HG03039 (cell line): ENCODE measurements at regions not wholly inside any gene's neighbourhood (a gene's known extent, or its start where the extent isn't known, plus 50 kb on each side); places are given as distances from the start of the nearest gene placed in this dataset.
"Not testable (repeated sequence)": the region's sequence is repeated elsewhere in the genome, so short reads cannot be mapped to it uniquely, and the experiment has no call there.

Experiments
- ATAC-seq: cut with Tn5 transposase; IDR thresholded peaks from one replicate; pipeline ENCODE4 v1.9.1; 2021; ENCODE audit warnings: mild to moderate bottlenecking, moderate library complexity; ENCODE audit not compliant: unreplicated experiment

DNA sequence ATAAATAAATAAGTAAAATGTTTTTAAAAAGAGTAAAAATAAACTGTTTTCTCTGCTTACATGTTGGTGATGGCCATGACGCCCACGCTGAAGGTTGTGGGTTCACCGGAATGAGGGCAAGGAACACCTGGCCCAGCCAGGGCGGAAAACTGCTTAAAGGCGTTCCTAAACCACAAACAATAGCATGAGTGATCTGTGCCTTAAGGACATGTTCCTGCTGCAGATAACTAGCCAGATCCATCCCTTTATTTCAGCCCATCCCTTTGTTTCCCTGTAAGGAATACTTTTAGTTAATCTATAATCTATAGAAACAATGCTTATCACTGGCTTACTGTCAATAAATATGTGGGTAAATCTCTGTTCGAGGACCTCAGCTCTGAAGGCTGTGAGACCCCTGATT, 63.3 kb upstream of the CEP78 start:
- not testable (repeated sequence) for ATAC-seq

DNA sequence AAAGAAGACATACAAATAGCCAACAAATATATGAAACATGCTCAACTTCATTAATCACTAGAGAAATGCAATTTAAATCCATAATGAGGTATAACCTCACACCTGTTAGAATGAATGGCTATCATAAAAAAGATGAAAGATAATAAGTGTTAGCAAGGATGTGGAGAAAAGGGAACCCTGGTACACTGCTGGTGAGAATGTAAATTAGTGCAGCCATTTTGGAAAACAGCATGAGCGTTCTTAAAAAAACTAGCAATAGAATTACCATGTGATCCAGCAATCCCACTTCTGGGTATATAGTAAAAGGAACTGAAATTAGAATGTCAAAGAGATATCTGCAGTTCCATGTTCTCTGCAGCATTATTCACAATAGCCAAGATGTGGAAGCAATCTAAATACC, 64.2 kb upstream of the CEP78 start:
- ATAC-seq = no peak

DNA sequence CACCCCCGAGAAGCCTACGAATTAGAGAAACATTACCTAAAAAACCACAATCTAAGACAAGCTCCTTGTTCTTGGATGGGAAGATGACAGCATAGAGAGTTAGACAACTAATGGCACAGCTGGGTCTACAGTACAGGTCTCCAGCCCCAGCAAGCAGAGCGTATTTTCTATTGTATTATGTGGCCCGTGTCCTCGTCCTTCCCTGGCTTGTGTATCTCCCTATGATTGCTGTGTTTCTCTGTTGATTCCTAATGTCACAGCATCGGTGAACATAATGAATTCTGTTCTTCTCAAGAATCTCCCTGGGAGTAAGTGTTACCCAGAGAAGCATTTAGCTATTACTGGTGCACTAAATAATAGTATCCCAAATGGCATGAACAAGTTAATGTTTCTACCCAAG, 66.8 kb upstream of the CEP78 start:
- no peak for ATAC-seq

DNA sequence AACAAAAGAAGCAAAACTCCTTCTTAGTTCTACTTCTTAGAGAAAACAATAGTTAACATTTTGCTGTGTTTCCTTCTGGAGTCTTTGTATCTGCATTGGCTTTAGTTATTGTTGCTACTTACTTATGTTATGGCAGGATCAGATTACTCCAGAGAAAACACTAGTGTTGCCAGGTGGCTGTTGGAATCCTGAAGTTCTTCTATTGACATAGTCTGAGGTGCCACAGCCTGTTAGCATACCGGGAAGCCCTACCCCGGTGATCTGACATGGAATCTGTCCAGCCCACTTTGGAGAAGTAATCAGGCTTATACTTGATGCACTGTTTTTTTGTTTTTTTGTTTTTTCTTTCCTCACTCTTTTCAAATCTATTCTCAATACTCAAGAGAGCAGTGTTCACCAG, 68.5 kb upstream of the CEP78 start:
- ATAC-seq = no peak

DNA sequence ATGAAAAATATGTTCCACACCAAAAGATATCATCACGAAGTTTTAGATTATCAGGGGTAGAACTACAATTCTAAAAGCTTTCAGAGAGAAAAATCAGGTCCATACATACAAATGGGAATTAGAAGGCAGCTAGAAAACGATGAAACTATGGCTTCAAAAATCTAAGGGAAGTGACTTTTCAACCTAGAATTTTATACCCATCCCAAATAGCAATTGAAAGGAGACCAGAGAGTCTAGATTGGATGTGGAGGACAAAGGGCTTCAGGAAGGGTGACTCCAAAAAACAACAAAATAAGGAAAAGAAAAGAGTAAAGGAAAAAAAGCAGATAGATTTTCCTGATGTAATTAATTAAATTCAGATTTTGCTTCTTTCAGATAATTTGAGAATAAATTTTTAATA, 72.0 kb upstream of the CEP78 start:
- ATAC-seq = no peak

DNA sequence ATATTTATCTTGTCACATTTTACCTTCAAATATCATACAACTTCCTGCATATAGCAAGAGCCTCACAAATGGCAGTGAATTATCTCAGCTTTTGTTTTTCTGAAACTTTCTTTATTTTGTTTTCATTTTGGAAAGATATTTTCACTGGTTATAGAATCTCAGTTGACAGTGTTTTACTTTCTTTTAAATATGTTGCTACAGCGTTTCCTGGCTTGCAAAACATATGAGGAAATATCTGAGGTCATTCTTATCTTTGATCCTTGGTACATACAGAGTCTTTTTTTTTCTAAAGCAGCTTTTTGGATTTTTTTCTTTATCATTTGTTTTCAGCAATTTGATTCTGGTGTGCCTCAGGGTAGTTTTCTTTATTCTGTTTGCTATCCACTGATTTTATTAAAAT, 77.6 kb upstream of the CEP78 start:
- ATAC-seq = no peak

DNA sequence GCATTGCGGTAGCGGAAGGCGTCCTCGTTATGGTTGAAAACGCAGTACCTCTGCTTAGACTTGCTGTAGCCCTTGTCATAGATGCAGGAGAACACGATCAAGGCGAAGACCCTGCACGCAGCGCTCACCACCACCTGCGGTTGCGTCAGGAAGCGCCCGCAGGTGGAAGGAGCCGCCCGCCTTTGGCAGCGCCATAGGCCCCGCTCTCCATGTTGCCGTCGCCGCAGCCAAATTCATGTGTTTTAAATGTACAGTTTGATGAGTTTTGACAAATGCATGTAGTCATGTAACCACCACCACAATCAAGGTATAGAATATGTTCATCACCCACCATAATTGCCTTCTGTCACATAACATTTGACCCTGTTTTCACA, 84.9 kb upstream of the CEP78 start:
- ATAC-seq = no peak

DNA sequence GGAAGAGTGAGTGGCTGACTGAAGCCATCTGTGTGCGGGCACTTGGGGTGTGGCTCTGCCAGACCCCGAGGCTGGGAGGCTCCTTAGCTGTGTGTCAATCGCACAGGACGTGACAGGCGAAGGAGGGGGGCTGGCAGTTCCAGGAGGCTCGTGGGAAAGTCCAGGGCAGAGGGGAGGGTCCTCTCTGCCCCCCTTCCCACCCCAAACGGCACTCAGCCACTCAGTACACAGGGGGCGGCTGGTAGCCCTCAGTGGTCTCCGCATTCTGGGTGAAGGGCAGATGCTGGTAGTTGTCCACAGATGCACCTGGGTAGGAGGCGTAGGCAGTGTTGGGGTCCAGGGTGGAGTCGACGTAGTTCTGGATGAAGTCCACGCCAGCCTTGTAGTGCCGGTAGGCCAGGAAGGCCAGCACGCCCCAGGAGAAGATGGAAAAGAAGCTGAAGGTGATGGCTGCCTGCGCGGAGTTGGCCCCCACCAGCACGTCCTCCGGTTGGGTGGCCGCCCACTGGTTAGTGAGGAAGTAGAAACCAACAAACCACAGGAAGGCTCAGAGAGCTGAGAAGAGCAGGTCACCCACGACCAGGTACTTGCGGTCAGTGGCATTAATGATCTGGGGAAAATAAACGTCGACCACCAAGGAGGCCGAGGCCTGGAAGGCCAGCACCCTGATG, 85.4 kb upstream of the CEP78 start:
- no peak for ATAC-seq

DNA sequence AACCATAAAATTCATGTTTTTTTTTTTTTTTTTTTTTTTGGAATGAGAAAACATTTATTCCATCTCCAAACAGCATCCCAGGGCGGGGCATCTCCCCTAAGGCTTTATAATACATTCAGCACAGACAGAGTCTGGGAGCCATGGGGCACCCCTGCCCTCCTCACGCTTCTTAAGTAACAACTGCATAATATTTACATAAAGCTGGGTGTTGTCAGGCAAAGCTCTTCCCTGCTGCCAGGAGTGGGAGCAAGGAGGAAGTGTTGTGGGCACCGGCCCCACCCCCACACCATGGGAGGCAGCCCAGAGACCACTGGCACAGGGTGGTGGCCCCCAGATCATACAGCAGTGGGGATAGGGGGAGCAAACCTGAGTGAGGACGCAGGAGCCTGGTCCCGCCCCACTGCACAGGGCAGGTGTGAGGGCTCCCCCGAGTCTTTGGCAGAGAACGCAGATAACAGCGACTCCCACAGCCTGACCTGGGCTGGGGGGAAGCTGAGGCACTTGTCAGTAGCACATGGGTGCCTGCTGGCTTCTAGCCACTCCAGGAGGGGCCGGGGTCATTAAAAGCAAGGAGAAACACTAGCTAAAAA, 86.1 kb upstream of the CEP78 start:
- ATAC-seq = no peak

DNA sequence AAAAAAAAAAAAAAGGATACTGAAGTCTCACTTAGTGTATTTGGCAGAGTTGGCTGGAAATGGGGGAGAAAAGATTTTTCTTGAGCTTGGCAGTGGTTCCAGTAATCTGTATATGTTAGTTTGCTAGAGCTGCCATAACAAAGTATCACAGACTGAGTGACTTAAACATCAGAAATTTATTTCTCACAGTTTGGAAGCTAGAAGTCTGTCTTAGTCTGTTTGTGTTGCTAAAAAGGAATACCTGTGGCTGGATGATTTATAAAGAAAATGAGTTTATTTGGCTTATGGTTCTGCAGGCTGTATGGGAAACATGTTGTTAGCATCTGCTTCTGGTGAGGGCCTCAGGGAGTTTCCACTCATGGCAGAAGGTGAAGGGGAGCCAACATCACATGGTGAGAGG, 89.6 kb upstream of the CEP78 start:
- ATAC-seq = no peak

DNA sequence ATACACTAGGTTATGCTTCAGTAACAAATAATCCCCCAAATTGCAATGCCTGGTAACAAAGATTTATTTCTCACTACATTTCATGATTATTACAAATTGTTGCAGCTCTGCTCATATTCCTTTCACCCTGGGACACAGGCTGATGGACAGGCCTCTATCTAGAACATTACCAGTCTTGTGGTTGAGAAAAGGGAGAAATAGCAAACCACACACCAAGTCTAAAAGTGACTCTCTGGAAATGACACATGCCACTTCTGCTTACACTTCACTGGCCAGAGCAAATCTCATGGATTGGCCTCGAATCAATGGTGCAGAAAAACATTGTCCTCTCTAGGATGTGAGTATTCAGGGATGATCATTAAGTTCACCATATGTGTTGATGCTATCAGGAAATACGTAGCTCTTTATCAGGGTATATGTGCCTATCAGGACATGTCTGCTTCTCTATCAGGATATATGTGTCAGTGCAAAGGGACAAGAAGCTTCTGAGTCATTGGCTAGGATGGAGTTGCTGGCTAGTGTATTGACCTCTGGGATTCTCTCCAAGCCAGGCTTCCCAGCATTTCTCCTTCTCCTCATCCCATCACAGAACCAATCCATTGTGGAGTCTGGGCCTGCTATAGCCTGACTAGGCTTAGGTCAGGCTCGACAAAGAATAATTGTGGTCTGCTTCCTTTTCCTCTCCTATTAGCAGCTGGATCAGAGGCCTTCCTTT, 91.1 kb upstream of the CEP78 start:
- peak; percentile 55 for ATAC-seq

DNA sequence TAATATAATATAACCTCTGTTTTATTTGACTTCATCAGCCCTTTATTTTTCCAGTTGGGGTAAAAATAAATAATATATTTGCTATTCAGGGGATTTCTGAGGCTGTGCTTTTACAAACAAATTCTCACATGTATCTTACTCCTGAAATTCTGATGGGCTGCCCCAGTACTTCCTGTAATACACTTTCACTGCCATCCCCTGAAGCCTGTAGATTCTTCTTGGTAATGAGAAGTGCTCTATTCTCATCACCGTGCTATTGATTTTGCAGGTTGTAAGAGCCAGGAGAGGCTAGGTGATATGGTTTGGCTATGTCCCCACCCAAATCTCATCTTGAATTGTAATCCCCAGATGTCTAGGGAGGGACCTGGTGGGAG, 91.9 kb upstream of the CEP78 start:
- ATAC-seq = no peak

DNA sequence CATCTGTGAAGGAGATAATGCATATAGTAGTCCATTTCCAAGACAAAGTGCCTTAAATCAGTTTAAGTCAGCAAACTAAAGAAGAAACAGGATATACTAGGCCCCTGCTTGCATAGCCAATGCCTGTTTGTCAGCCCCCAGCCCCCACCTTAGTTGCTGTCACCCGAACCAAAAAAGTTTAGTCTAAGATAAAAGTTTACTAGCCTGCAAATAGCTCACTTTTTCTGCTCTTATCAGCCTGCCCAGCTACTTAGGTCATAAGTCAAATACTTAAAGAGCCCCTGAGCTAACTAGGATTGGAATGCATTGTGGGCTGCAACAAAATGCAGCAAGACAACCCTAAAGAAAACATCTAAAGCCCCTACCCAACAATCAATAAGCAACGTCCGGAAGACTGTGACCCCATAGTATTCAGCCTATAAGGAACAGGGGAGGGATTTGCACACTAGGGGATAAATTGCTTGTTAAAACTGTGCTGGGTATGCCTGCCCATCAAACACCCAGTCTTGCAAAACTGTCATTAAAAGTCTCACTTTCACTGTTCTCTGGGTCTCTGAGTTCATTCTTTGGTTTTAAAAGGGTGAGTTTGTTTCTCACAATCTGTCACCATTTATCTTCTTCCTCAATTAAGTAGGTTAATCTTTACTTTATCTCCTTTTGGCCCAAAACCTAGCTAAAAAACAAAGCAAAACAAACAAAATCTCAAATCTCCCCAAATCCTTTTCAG, 92.4 kb upstream of the CEP78 start:
- no peak for ATAC-seq

DNA sequence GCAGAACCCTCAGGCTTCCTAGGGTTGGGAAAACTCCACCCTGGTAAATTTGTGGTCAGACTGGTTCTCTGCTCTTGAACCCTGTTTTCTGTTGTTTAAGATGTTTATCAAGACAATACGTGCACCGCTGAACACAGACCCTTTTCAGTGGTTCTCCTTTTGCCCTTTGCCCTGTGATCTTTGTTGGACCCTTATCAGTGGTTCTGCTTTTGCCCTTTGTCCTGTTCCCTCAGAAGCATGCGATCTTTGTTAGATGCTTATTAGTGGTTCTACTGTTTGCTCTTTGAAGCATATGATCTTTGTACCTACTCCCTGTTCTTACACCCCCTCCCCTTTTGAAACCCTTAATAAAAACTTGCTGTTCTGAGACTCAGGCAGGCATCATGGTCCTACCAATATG, 93.6 kb upstream of the CEP78 start:
- ATAC-seq = not testable (repeated sequence)

DNA sequence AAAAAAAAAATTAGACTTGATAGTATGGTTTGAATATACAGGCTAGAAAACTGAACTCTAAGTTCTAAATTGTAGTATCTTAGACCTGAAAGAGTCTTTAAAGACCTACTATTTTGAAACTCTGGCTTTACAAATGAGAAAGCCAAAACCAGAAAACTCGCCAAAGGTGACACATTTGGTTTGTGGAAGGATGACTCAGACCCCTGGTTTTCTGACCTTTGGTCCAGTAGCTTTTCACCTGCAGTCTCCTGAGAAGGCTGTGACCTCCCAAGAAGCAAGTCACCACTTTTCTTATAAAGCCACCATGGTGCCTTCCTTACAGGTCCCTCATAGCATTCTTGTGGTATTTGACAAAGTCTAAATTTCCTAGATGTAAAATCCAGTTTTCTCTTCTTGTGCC, 102.1 kb upstream of the CEP78 start:
- ATAC-seq = no peak

DNA sequence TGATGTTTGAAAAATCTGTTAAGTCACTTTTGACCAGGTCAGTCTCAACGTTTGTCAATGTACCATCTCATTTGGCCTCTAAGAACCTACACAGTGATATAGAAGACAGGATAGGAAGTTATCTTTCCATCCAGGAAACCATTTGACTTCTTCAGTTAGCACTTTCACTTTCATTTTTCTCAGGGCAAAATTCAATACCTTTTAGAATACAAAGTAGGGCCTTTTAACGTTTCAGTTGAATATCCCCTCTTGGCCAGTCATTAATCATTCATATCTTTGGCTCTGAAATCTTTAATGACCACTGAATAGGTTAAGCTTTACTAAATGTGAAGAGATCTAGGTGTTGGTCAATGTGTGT, 101.1 kb upstream of the GNAQ start:
- no peak for ATAC-seq

DNA sequence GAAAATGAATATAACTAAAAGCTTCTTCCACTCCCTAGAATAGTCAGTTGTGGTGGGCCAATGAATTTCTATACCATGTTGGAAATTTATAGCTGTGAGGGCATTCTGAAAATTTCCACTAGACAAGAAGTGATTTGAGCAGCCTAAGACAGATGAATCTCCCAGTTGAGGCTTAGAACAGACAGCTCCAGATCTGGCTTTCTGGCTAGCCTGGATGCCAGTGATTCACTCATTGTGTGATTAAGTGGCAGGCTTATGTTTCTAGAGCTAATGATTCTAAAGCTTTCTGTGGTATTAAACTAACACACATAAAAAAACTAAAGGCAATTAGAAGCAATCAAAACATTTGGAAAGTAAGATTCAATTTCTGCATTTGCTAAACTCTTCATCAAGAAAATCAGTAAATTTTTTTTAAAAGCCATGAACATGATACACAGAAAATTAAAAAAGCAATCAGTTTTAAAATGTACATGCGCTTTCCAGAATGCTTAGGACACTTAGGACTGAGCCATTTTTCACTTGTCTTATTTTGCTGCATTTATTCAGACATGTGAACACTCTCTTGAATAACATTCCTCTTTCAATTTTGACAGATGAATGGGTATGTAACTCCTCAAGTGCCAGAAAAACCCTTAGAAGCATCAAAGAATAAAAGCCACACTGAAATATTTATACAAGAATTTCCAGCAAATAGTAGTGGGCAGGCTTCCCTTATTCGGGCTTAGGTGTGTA, 100.5 kb upstream of the GNAQ start:
- no peak for ATAC-seq

DNA sequence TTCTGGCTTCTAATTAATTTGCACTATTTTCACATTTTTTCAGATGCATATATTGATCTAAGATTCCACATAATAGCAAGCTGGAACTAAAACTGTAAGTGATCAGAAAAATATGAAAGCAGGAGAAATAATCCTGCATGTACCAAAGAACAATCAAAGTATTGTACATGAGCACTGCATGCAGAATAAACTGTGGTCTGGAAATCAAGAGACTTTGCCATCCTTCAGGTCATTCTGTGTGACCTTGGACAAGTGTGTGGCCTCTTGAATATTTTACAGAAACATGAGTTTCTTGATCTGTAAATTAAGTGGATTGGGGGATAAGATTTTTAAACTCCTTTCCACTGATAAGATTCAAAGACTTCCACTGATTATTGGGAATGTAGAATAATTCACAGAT, 99.2 kb upstream of the GNAQ start:
- ATAC-seq = no peak

DNA sequence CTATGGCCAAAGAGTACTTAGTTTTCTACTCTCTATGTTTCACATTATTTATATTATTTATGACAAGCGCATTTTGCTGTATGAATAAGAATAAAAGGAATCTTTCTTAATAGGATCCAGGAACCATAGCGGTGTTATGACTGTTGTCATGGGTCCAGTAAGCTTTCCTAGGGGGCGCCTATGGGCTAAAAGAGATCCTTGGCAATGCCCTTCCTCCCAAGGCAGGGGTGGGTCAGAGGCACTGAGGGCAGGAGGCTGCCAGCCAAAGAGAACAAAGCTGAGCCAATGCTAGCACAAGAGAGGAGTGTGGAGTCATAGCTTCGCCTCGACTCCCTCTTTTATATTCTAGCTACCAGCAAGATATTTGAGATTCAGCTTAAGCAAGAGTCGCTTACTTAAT, 98.4 kb upstream of the GNAQ start:
- ATAC-seq = no peak

DNA sequence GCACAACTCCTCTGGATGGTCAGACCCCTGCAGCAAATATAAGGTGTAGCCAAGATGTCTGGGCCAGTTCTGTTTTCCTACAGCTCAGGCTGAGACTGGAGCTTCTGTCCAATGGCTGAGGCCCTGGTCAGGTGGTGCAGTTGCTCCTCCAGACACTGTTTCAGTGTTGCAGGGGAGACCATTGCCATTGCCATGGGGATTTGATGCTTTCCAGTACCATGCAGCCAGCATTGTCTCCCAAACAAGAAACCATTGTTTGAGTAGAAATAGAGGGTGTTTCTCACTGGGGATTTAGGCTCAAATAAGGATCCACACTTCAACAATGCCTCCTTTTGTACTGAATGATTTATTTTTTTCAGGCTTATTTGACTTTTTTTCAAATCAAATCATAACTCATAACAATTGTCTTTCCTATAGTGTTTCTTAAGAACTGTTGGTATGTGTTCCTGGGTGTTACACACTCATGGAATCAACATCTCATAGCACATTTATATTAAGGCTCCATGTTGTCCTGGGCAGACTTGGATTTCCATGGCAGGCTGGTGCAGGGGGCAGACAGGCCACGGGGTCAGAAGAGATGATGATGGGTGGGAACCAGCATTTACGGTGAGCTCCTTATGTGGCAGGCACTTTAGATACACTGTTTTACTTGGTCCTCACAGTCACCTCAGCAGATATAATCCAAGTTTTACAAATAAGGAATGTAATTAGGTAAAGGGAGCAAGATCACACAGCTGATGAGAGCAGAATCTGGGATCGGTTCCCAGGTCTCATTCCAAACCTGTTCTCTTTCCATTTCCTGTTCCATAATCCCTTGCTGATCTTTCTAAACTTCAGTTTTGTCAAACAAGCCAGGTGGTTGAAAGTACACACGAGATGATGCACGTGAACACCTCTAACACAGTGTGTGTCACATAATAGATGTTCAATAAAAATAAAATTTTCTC, 95.9 kb upstream of the GNAQ start:
- no peak for ATAC-seq
